C4-2B (cell line): ENCODE measurements at regions not wholly inside any gene's neighbourhood (a gene's known extent, or its start where the extent isn't known, plus 50 kb on each side); places are given as distances from the start of the nearest gene placed in this dataset.

Source experiments
- CTCF ChIP-seq: fragments of 450-650 bp; conservative IDR thresholded peaks from 2 replicates; pipeline ENCODE4 v1.5.1; 2017; ENCODE audit warnings: mild to moderate bottlenecking
- ZFX ChIP-seq: fragments of 450-650 bp; IDR thresholded peaks from 2 replicates; pipeline ENCODE4 v1.6.1; 2017

GRCh38 chr2:198695879-198696278 lies 761.9 kb downstream of the SATB2 start:
- TF ChIP-seq CTCF (no peak), ZFX (no peak)
